HG03565 (cell line): ENCODE measurements at regions not wholly inside any gene's neighbourhood (a gene's known extent, or its start where the extent isn't known, plus 50 kb on each side); places are given as distances from the start of the nearest gene placed in this dataset.
"Not testable (repeated sequence)": the region's sequence is repeated elsewhere in the genome, so short reads cannot be mapped to it uniquely, and the experiment has no call there.

Experiments
- ATAC-seq: cut with Tn5 transposase; IDR thresholded peaks from one replicate; pipeline ENCODE4 v1.9.1; 2021; ENCODE audit warnings: mild to moderate bottlenecking, moderate library complexity; ENCODE audit not compliant: unreplicated experiment

GRCh38 chr3:166270429-166270828 is 433.2 kb upstream of the BCHE start:
- no peak for ATAC-seq

- no peak for ATAC-seq
Measured at GRCh38 chr3:166265153-166265552, 427.9 kb upstream of the BCHE start.

GRCh38 chr3:166263460-166263859 is 426.2 kb upstream of the BCHE start:
- no peak for ATAC-seq

GRCh38 chr3:166258293-166258850 is 421.1 kb upstream of the BCHE start:
- not testable (repeated sequence) for ATAC-seq

- ATAC-seq, result no peak
Measured at GRCh38 chr3:166257715-166258114, 420.5 kb upstream of the BCHE start.

GRCh38 chr3:166248784-166249183 is 411.6 kb upstream of the BCHE start:
- no peak for ATAC-seq

GRCh38 chr3:166243511-166243910 is 406.3 kb upstream of the BCHE start:
- ATAC-seq, result no peak

- ATAC-seq, result no peak
Measured at GRCh38 chr3:166223120-166223519, 385.9 kb upstream of the BCHE start.

- ATAC-seq, result no peak
Measured at GRCh38 chr3:166211451-166211850, 374.2 kb upstream of the BCHE start.

- no peak for ATAC-seq
Measured at GRCh38 chr3:166209701-166210100, 372.5 kb upstream of the BCHE start.

GRCh38 chr3:166205158-166205557 is 367.9 kb upstream of the BCHE start:
- no peak for ATAC-seq

GRCh38 chr3:166201476-166201875 is 364.3 kb upstream of the BCHE start:
- no peak for ATAC-seq

- no peak for ATAC-seq
Measured at GRCh38 chr3:166199491-166199890, 362.3 kb upstream of the BCHE start.

- no peak for ATAC-seq
Measured at GRCh38 chr3:166195808-166196207, 358.6 kb upstream of the BCHE start.

- ATAC-seq, result no peak
Measured at GRCh38 chr3:166191411-166191810, 354.2 kb upstream of the BCHE start.

GRCh38 chr3:166190360-166190759 is 353.1 kb upstream of the BCHE start:
- no peak for ATAC-seq

GRCh38 chr3:166187237-166187636 is 350.0 kb upstream of the BCHE start:
- no peak for ATAC-seq

GRCh38 chr3:166186003-166186402 is 348.8 kb upstream of the BCHE start:
- no peak for ATAC-seq

GRCh38 chr3:166177130-166177529 is 339.9 kb upstream of the BCHE start:
- no peak for ATAC-seq

GRCh38 chr3:166171695-166172094 is 334.5 kb upstream of the BCHE start:
- no peak for ATAC-seq

GRCh38 chr3:166169681-166170080 is 332.5 kb upstream of the BCHE start:
- no peak for ATAC-seq

GRCh38 chr3:166127969-166128368 is 290.7 kb upstream of the BCHE start:
- ATAC-seq, result no peak

- ATAC-seq, result no peak
Measured at GRCh38 chr3:166125179-166125578, 288.0 kb upstream of the BCHE start.
